OCI-LY7 (cell line): ENCODE measurements at regions not wholly inside any gene's neighbourhood (a gene's known extent, or its start where the extent isn't known, plus 50 kb on each side); places are given as distances from the start of the nearest gene placed in this dataset.

ENCODE experiments used
- BruUV-seq: library from RNA; stranded (reverse); fragments of 400-500 nt; replicated peaks from 2 replicates; lab custom pipeline; 2021; lab: Mats Ljungman, UMichigan
- CTCF ChIA-PET: fragments of 300-600 bp; sonication (Branson Sonifier 250); formaldehyde crosslinking; loops from one replicate; lab custom pipeline; 2022; ENCODE audit warnings: antibody characterized with exemption; ENCODE audit not compliant: unreplicated experiment; lab: Charles Lee
- POLR2A ChIA-PET: fragments of 300-600 bp; sonication (Branson Sonifier 250); formaldehyde crosslinking; loops from one replicate; lab custom pipeline; 2022; ENCODE audit warnings: antibody characterized with exemption; lab: Charles Lee
- DNase-seq: peaks from one replicate; pipeline ENCODE4 v3.0.0-alpha.2; 2015; ENCODE audit warnings: low spot score
- H2AFZ ChIP-seq: fragments of 200-600 bp; sonication (generic), shearing (Covaris generic); 2 replicates; pipeline ENCODE4 v1.6.1; 2014; ENCODE audit warnings: mild to moderate bottlenecking, antibody characterized with exemption, low read length, moderate library complexity
- H3K27ac ChIP-seq: fragments of 200-600 bp; sonication (generic); 2 replicates; pipeline ENCODE4 v1.5.1; 2014; ENCODE audit warnings: mixed run types, low read depth, mild to moderate bottlenecking, moderate library complexity, low read length, inconsistent platforms; ENCODE audit not compliant: poor library complexity, severe bottlenecking
- H3K36me3 ChIP-seq: fragments of 200-600 bp; sonication (generic); 2 replicates; pipeline ENCODE4 v1.6.1; 2014; ENCODE audit warnings: mild to moderate bottlenecking, antibody characterized with exemption, low read length, moderate library complexity, mixed read lengths; ENCODE audit not compliant: insufficient read depth
- H3K4me1 ChIP-seq: fragments of 200-600 bp; sonication (generic); 2 replicates; pipeline ENCODE4 v1.5.1; 2014; ENCODE audit warnings: mild to moderate bottlenecking, low read length; ENCODE audit not compliant: insufficient read depth, poor library complexity, severe bottlenecking
- H3K4me2 ChIP-seq: fragments of 200-600 bp; sonication (generic); 2 replicates; pipeline ENCODE4 v1.6.1; 2014; ENCODE audit warnings: mild to moderate bottlenecking, low read length
- H3K4me3 ChIP-seq: fragments of 200-600 bp; sonication (generic); 2 replicates; pipeline ENCODE4 v1.5.1; 2014; ENCODE audit warnings: mild to moderate bottlenecking, low read depth, low read length; ENCODE audit not compliant: poor library complexity, severe bottlenecking
- H3K79me2 ChIP-seq: fragments of 200-600 bp; sonication (generic); 2 replicates; pipeline ENCODE4 v1.6.1; 2016; ENCODE audit warnings: low read depth, mild to moderate bottlenecking, low read length, moderate library complexity, mixed read lengths; ENCODE audit not compliant: insufficient read depth
- H3K9me2 ChIP-seq: fragments of 200-600 bp; sonication (generic); 2 replicates; pipeline ENCODE4 v1.6.1; 2016; ENCODE audit warnings: mild to moderate bottlenecking, low read length, mixed read lengths; ENCODE audit not compliant: insufficient read depth
- H3K9me3 ChIP-seq: fragments of 200-600 bp; sonication (generic); 2 replicates; pipeline ENCODE4 v1.6.1; 2014; ENCODE audit warnings: mild to moderate bottlenecking, mixed run types, low read length, mixed read lengths
- H4K20me1 ChIP-seq: fragments of 200-600 bp; sonication (generic); 2 replicates; pipeline ENCODE4 v1.6.1; 2014; ENCODE audit warnings: mild to moderate bottlenecking, antibody characterized with exemption, low read length, moderate library complexity, mixed read lengths; ENCODE audit not compliant: insufficient read depth
- EZH2phosphoT487 ChIP-seq: fragments of 200-600 bp; sonication (generic); IDR thresholded peaks from 2 replicates; pipeline ENCODE4 v1.6.1; 2018; ENCODE audit warnings: low read depth, borderline replicate concordance, mild to moderate bottlenecking, mixed run types, antibody characterized with exemption, low read length, moderate library complexity, mixed read lengths
- intact Hi-C: fragments of 100-400 bp; cut with micrococcal nuclease; formaldehyde crosslinking; loops from one replicate; pipeline ENCODE4 v1.10.0; 2022; ENCODE audit not compliant: unreplicated experiment
- TF ChIP-seq, protein P1 (sequence below): fragments of 200-600 bp; sonication (generic); conservative IDR thresholded peaks from 2 replicates; pipeline ENCODE4 v1.5.1; 2014; ENCODE audit warnings: mild to moderate bottlenecking, antibody characterized with exemption, low read length, moderate library complexity, mixed read lengths

DNA sequence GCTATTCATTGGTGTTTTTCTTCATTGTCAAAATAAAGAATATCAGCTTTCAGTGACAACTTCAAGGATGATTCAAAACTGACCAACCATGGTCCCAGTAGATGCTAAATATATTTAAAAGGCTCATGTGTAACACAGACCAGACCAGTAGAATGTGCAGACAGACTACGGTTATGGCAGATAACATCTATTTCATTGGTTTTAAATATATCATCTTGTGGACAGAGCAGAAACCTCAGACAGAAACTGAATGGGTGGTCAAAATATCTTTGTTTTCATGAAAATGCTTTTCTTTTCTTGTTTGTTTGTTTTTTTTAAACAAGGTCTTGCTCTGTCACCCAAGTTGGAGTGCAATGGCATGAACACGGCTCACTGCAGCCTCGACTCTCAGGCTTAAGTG, 107.4 kb upstream of the CREB1 start:
- Histone ChIP-seq H4K20me1 (no peaks in the 10 kb centered on the region), H3K27ac (no peak overlapping the region), H3K36me3 (no peaks in the 10 kb centered on the region), H3K4me2 (no peak overlapping the region), H3K4me3 (no peak overlapping the region), H3K9me2 (no peaks in the 10 kb centered on the region), H3K4me1 (no peaks in the 10 kb centered on the region), H2AFZ (no peak overlapping the region), H3K9me3 (no peaks in the 10 kb centered on the region), H3K79me2 (no peaks in the 10 kb centered on the region)
- intact Hi-C loops, result no loop called here
- TF ChIP-seq, protein P1, sequence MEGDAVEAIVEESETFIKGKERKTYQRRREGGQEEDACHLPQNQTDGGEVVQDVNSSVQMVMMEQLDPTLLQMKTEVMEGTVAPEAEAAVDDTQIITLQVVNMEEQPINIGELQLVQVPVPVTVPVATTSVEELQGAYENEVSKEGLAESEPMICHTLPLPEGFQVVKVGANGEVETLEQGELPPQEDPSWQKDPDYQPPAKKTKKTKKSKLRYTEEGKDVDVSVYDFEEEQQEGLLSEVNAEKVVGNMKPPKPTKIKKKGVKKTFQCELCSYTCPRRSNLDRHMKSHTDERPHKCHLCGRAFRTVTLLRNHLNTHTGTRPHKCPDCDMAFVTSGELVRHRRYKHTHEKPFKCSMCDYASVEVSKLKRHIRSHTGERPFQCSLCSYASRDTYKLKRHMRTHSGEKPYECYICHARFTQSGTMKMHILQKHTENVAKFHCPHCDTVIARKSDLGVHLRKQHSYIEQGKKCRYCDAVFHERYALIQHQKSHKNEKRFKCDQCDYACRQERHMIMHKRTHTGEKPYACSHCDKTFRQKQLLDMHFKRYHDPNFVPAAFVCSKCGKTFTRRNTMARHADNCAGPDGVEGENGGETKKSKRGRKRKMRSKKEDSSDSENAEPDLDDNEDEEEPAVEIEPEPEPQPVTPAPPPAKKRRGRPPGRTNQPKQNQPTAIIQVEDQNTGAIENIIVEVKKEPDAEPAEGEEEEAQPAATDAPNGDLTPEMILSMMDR, result no peak
- TF ChIP-seq EZH2phosphoT487, result no peak
- POLR2A ChIA-PET, result interaction anchor here (0.6 kb wide), 1 partner anchor 62 kb away, joined by 4 read pairs; no protein-coding TSS in a partner anchor
- BruUV-seq, result no TSS peak
- no peak for DNase-seq
- CTCF ChIA-PET, result no interaction called here

DNA sequence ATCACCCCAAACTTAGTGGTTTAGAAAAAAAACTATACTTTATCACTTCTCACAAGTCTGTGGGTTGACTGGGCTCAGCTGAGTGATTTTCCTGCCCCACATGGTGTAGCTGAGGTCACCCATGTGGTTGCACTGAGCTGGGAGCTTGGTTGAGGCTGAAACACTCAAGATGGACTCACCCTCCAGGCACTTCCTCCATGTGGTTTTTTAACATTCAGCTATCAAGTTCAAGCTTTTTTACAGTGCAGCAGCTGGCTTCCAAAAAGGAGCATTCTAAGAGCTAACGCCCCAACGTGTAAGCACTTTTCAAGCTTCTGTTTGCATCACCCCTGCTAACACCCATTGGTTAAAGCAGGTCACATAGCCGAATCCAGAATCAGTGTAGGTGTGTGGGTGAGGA, 105.9 kb upstream of the CREB1 start:
- DNase-seq, result no peak
- intact Hi-C loops, result no loop called here
- H2AFZ ChIP-seq, result no peak overlapping the region
- ChIA-PET POLR2A (interaction anchor here (0.7 kb wide), 1 partner anchor 28 kb away, joined by 3 read pairs; no protein-coding TSS in a partner anchor), CTCF (no interaction called here)
- no peaks in the 10 kb centered on the region for H3K4me1 ChIP-seq
- no peak overlapping the region for H3K4me2 ChIP-seq
- no peaks in the 10 kb centered on the region for H4K20me1 ChIP-seq
- no peak overlapping the region for H3K27ac ChIP-seq
- H3K9me2 ChIP-seq, result no peaks in the 10 kb centered on the region
- H3K4me3 ChIP-seq, result no peak overlapping the region
- H3K36me3 ChIP-seq, result no peaks in the 10 kb centered on the region
- no peaks in the 10 kb centered on the region for H3K79me2 ChIP-seq
- no TSS peak for BruUV-seq
- H3K9me3 ChIP-seq, result no peaks in the 10 kb centered on the region
- TF ChIP-seq EZH2phosphoT487, result no peak
- TF ChIP-seq, protein P1, result no peak

DNA sequence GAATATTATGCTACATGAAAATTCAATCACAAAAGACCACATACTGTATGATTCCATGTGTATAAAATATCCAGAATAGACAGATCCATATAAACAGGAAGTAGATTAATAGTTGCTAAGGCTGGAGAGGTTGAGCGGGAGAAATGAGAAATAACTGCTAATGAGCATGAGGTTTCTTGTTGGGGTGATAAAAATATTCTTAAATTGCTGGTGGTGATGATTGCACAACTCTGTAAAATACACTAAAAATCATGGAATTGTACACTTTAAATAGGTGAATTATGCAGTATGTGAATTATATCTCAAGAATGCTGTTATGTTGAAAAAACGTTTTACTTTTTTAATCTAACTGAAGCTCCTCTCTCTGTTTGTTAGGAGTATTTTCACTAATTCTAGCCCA, 101.8 kb upstream of the CREB1 start:
- H3K4me3 ChIP-seq, result no peak overlapping the region
- H3K9me2 ChIP-seq, result no peaks in the 10 kb centered on the region
- no peaks in the 10 kb centered on the region for H3K9me3 ChIP-seq
- no peaks in the 10 kb centered on the region for H4K20me1 ChIP-seq
- intact Hi-C loops, result no loop called here
- CTCF ChIA-PET, result no interaction called here
- TF ChIP-seq EZH2phosphoT487, result no peak
- TF ChIP-seq, protein P1, result no peak
- H3K4me1 ChIP-seq, result no peaks in the 10 kb centered on the region
- H3K4me2 ChIP-seq, result no peak overlapping the region
- H3K36me3 ChIP-seq, result no peaks in the 10 kb centered on the region
- no peak overlapping the region for H2AFZ ChIP-seq
- POLR2A ChIA-PET, result interaction anchor here (0.7 kb wide), 1 partner anchor 1416 kb away, joined by 3 read pairs; no protein-coding TSS in a partner anchor
- no peak overlapping the region for H3K27ac ChIP-seq
- no peak for DNase-seq
- H3K79me2 ChIP-seq, result no peaks in the 10 kb centered on the region
- BruUV-seq, result no TSS peak
